ENCODE measurements at regions not wholly inside any gene's neighbourhood (a gene's known extent, or its start where the extent isn't known, plus 50 kb on each side); places are given as distances from the start of the nearest gene placed in this dataset.

GRCh38 chr3:166630190-166630589 lies 749.9 kb downstream of the ZBBX start:
- no peak for TF ChIP-seq CTCF (IDR thresholded peaks at IDR 0.05)
- no peak for TF ChIP-seq POLR2A (IDR thresholded peaks at IDR 0.05)

Data from prostate gland (tissue), 2 donors.